ENCODE measurements at regions not wholly inside any gene's neighbourhood (a gene's known extent, or its start where the extent isn't known, plus 50 kb on each side); places are given as distances from the start of the nearest gene placed in this dataset.

DNA sequence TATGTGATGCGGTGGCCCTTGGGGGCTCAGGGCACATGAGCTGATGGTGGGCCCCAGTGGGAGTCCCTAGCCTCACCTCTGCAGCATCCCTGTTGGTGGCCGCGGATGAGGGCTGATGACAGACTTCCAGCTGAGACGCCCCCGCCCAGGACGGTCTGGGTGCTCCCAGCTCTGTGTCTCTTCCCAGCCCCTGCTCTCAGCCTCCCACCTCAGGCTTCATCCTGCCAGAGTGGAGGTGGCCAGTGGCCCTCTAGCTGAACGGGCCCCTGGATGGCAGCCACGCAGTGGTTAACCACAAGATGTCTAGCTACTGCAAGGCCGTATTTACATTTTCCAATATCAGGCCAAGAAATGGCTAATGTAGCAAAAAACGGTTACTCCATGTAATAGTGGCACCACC lies 205.3 kb upstream of the LINGO1 start:
- Histone ChIP-seq H3K27me3 (replicated peaks; ENCODE audit: insufficient read depth, low read length) (peaks cover 30% of the 10 kb centered on the region; the same call in 1 of the 2 replicates), H3K4me2 (ENCODE audit: low read depth, low read length) (no peak overlapping the region)
- no peak for DNase-seq

DNA sequence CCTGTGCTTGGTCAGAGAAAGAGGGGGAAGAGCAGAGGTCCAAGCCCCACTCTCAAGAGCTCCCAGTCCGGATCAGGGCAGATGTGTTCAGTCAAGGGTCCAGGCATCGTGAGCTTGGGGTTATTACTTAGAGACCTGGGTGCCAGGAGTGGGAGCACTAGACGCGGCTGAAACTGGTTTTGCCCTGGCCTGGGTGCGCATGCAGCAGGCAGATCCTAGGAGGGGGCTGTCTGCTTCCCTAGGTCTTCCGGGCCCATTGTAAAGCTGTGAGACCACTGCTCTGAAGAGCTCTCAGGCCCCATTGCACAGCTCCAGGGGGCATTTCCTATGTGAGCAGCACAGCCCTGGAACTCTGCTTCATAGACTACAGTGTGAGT lies 204.9 kb upstream of the LINGO1 start:
- Histone ChIP-seq H3K79me2 (ENCODE audit: low read length) (no peaks in the 10 kb centered on the region), H3K4me3 (ENCODE audit: low read length) (no peak overlapping the region), H3K9me2 (replicated peaks; ENCODE audit: insufficient read depth, low read length) (no peaks in the 10 kb centered on the region), H3K9me3 (replicated peaks; ENCODE audit: insufficient read depth, low read length) (no peaks in the 10 kb centered on the region), H2AFZ (ENCODE audit: low read length) (no peak overlapping the region), H3K27me3 (replicated peaks; ENCODE audit: insufficient read depth, low read length) (peaks cover 30% of the 10 kb centered on the region; the same call in 1 of the 2 replicates), H3F3A (ENCODE audit: insufficient read depth, low read length) (no peaks in the 10 kb centered on the region), H3K4me2 (ENCODE audit: low read depth, low read length) (no peak overlapping the region), H3K36me3 (replicated peaks; ENCODE audit: insufficient read depth, low read length) (no peaks in the 10 kb centered on the region), H3K27ac (ENCODE audit: low read length) (no peak overlapping the region), H3K4me1 (ENCODE audit: low read length) (no peaks in the 10 kb centered on the region), H4K20me1 (ENCODE audit: insufficient read depth, low read length) (no peaks in the 10 kb centered on the region), H3K9ac (ENCODE audit: low read length) (no peak overlapping the region)
- TF ChIP-seq EZH2phosphoT487 (IDR thresholded peaks at IDR 0.05; ENCODE audit: low read length), result no peak
- TF ChIP-seq EZH2 (optimal IDR thresholded peaks at IDR 0.05; ENCODE audit: low read depth, low read length), result no peak
- TF ChIP-seq, protein P1, sequence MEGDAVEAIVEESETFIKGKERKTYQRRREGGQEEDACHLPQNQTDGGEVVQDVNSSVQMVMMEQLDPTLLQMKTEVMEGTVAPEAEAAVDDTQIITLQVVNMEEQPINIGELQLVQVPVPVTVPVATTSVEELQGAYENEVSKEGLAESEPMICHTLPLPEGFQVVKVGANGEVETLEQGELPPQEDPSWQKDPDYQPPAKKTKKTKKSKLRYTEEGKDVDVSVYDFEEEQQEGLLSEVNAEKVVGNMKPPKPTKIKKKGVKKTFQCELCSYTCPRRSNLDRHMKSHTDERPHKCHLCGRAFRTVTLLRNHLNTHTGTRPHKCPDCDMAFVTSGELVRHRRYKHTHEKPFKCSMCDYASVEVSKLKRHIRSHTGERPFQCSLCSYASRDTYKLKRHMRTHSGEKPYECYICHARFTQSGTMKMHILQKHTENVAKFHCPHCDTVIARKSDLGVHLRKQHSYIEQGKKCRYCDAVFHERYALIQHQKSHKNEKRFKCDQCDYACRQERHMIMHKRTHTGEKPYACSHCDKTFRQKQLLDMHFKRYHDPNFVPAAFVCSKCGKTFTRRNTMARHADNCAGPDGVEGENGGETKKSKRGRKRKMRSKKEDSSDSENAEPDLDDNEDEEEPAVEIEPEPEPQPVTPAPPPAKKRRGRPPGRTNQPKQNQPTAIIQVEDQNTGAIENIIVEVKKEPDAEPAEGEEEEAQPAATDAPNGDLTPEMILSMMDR (IDR thresholded peaks at IDR 0.05; ENCODE audit: low read length), result no peak
- DNase-seq, result no peak

More for the DNA sequence above, 205.3 kb upstream of the LINGO1 start:
- Histone ChIP-seq H3K9me2 (replicated peaks; ENCODE audit: insufficient read depth, low read length) (no peaks in the 10 kb centered on the region), H3K9me3 (replicated peaks; ENCODE audit: insufficient read depth, low read length) (no peaks in the 10 kb centered on the region), H2AFZ (ENCODE audit: low read length) (no peak overlapping the region), H4K20me1 (ENCODE audit: insufficient read depth, low read length) (no peaks in the 10 kb centered on the region), H3K79me2 (ENCODE audit: low read length) (no peaks in the 10 kb centered on the region), H3K4me1 (ENCODE audit: low read length) (no peaks in the 10 kb centered on the region), H3K36me3 (replicated peaks; ENCODE audit: insufficient read depth, low read length) (no peaks in the 10 kb centered on the region), H3K4me3 (ENCODE audit: low read length) (no peak overlapping the region), H3K9ac (ENCODE audit: low read length) (no peak overlapping the region), H3F3A (ENCODE audit: insufficient read depth, low read length) (no peaks in the 10 kb centered on the region), H3K27ac (ENCODE audit: low read length) (no peak overlapping the region)
- TF ChIP-seq EZH2 (optimal IDR thresholded peaks at IDR 0.05; ENCODE audit: low read depth, low read length) (no peak), EZH2phosphoT487 (IDR thresholded peaks at IDR 0.05; ENCODE audit: low read length) (no peak)

DNA sequence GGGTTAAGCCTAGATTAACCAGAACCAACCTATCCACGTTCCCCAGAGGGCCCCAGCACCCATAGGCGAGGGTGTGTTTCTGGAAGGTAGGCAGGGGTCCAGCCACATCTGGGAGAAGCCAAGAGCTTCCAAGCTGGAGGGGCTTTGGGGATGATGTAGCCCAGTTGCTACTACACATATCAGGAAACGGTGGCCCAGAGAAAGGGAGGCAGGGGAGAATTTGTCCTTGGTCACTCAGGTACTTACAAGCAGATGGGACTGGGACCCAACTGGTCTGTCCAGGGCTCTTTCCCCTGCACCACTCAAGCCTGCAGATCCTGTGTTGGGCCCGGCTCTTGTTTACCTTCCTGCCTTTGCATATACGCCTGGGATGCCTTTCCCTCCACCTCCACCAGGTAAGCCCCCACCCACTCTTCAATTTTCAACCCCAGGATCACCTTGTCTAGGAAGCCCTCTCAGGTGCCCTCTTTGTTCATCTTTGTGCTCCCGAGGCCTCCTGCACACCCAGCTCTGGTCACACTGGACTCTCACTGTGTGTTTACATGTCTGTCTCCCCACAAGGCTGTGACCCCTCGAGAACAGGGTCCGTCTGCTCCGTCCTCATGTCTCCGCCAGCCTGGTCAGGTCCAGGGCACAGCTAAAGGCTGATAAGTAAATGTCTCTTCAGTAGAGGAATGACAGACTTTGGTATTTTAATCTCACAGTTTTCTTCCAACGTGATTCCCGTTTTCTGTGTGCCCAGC lies 204.4 kb upstream of the LINGO1 start:
- Histone ChIP-seq H3K79me2 (ENCODE audit: low read length) (no peaks in the 10 kb centered on the region), H3K9ac (ENCODE audit: low read length) (no peak overlapping the region), H3K4me3 (ENCODE audit: low read length) (no peak overlapping the region), H3K36me3 (replicated peaks; ENCODE audit: insufficient read depth, low read length) (no peaks in the 10 kb centered on the region), H3K27ac (ENCODE audit: low read length) (no peak overlapping the region), H3K4me2 (ENCODE audit: low read depth, low read length) (no peak overlapping the region), H3K27me3 (replicated peaks; ENCODE audit: insufficient read depth, low read length) (peaks cover 30% of the 10 kb centered on the region; the same call in 1 of the 2 replicates), H3K9me2 (replicated peaks; ENCODE audit: insufficient read depth, low read length) (no peaks in the 10 kb centered on the region), H3K9me3 (replicated peaks; ENCODE audit: insufficient read depth, low read length) (no peaks in the 10 kb centered on the region), H2AFZ (ENCODE audit: low read length) (no peak overlapping the region), H3F3A (ENCODE audit: insufficient read depth, low read length) (no peaks in the 10 kb centered on the region), H4K20me1 (ENCODE audit: insufficient read depth, low read length) (no peaks in the 10 kb centered on the region), H3K4me1 (ENCODE audit: low read length) (no peaks in the 10 kb centered on the region)
- DNase-seq, result no peak
- TF ChIP-seq EZH2 (optimal IDR thresholded peaks at IDR 0.05; ENCODE audit: low read depth, low read length) (no peak), EZH2phosphoT487 (IDR thresholded peaks at IDR 0.05; ENCODE audit: low read length) (no peak)
- TF ChIP-seq, protein P1 (IDR thresholded peaks at IDR 0.05; ENCODE audit: low read length), result no peak

DNA sequence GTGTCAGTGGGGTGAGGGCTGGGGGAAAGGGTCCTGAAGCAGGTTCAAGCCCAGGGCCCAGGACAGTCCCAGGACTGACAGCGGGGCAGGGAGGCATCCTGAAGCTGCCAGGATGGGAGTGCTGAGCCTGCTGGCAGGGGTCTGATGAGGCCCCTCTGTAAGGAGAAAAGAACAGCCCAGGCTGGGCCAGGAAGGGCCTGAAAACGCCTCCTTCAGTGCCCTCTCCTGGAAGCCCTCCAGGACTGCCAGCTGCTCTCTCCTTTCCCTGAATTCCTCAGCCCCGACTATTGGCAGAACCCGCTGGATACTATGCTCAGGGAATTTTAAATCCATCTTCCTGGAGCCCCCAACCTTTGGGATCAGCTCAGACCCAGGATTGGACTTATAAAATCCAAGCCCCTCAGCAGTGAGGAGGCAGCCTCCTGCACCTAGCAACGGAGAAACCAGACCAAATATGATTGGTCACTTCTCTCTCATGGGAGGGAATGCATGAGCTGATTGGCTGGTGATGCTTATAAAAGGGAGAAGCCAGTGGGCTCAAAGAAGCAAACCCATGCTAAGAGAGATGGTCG lies 203.5 kb upstream of the LINGO1 start:
- H3K36me3 ChIP-seq (replicated peaks; ENCODE audit: insufficient read depth, low read length), result no peaks in the 10 kb centered on the region
- no peaks in the 10 kb centered on the region for H3K79me2 ChIP-seq (ENCODE audit: low read length)
- no peak overlapping the region for H3K4me3 ChIP-seq (ENCODE audit: low read length)
- H3K27ac ChIP-seq (ENCODE audit: low read length), result no peak overlapping the region
- no peak overlapping the region for H3K9ac ChIP-seq (ENCODE audit: low read length)
- no peak overlapping the region for H2AFZ ChIP-seq (ENCODE audit: low read length)
- no peaks in the 10 kb centered on the region for H3K4me1 ChIP-seq (ENCODE audit: low read length)
- no peaks in the 10 kb centered on the region for H4K20me1 ChIP-seq (ENCODE audit: insufficient read depth, low read length)
- H3K9me2 ChIP-seq (replicated peaks; ENCODE audit: insufficient read depth, low read length), result no peaks in the 10 kb centered on the region
- TF ChIP-seq, protein P1 (IDR thresholded peaks at IDR 0.05; ENCODE audit: low read length), result no peak
- TF ChIP-seq EZH2 (optimal IDR thresholded peaks at IDR 0.05; ENCODE audit: low read depth, low read length) (no peak), EZH2phosphoT487 (IDR thresholded peaks at IDR 0.05; ENCODE audit: low read length) (no peak)
- no peaks in the 10 kb centered on the region for H3F3A ChIP-seq (ENCODE audit: insufficient read depth, low read length)
- H3K9me3 ChIP-seq (replicated peaks; ENCODE audit: insufficient read depth, low read length), result no peaks in the 10 kb centered on the region
- no peak overlapping the region for H3K4me2 ChIP-seq (ENCODE audit: low read depth, low read length)
- peaks cover 31% of the 10 kb centered on the region; the same call in 1 of the 2 replicates for H3K27me3 ChIP-seq (replicated peaks; ENCODE audit: insufficient read depth, low read length)
- no peak for DNase-seq

Measured in MM.1S (cell line).